ENCODE measurements at regions not wholly inside any gene's neighbourhood (a gene's known extent, or its start where the extent isn't known, plus 50 kb on each side); places are given as distances from the start of the nearest gene placed in this dataset.

DNA sequence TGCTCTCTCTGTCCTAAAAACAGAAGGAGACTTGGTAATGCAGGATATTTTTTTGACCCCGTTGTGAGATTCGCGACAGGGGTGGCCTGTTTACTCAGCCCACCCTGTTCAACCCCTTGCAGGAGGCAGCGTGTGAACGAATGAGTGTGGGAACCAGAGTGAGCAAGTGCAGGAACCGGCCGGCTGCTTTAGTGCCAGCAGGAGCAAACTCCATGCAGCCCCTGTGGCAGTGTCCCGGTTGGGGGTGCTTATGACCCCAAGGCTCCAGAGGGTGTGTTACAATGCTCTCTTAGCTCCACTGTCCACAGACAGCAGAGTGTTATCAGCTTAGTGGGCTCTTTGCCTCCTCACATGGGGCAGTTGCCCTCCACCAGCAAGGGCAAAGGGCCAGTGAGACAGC is 225.2 kb downstream of the ETNK1 start:
- no peak overlapping the region for H3K27ac ChIP-seq
- TF ChIP-seq, protein P1, sequence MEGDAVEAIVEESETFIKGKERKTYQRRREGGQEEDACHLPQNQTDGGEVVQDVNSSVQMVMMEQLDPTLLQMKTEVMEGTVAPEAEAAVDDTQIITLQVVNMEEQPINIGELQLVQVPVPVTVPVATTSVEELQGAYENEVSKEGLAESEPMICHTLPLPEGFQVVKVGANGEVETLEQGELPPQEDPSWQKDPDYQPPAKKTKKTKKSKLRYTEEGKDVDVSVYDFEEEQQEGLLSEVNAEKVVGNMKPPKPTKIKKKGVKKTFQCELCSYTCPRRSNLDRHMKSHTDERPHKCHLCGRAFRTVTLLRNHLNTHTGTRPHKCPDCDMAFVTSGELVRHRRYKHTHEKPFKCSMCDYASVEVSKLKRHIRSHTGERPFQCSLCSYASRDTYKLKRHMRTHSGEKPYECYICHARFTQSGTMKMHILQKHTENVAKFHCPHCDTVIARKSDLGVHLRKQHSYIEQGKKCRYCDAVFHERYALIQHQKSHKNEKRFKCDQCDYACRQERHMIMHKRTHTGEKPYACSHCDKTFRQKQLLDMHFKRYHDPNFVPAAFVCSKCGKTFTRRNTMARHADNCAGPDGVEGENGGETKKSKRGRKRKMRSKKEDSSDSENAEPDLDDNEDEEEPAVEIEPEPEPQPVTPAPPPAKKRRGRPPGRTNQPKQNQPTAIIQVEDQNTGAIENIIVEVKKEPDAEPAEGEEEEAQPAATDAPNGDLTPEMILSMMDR (conservative IDR thresholded peaks at IDR 0.05): no peak
- TF ChIP-seq ZFX (IDR thresholded peaks at IDR 0.05): no peak

DNA sequence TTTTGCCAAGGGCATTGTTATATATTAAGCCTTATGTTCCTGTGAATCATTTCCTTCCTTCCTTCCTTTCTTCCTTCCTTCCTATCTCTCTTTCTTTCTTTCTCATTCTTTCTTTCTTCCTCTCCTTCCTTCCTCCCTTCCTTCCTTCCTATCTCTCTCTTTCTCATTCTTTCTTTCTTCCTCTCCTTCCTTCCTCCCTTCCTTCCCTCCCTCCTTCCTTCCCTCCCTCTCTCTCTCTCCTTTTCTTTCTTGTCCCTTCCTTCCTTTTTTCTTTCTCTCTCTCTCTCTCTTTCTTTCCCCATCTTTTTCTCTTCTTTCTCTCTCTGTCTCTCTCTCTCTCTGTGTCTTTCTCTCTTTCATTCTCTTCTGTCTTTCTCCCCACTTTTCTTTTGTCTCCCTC is 226.6 kb downstream of the ETNK1 start:
- TF ChIP-seq ZFX (IDR thresholded peaks at IDR 0.05): no peak
- TF ChIP-seq, protein P1 (conservative IDR thresholded peaks at IDR 0.05): no peak
- H3K27ac ChIP-seq: no peak overlapping the region

GRCh38 chr12:22855456-22855855 is 230.5 kb downstream of the ETNK1 start:
- TF ChIP-seq, protein P1 (conservative IDR thresholded peaks at IDR 0.05): no peak
- TF ChIP-seq ZFX (IDR thresholded peaks at IDR 0.05): no peak
- H3K27ac ChIP-seq: no peak overlapping the region

DNA sequence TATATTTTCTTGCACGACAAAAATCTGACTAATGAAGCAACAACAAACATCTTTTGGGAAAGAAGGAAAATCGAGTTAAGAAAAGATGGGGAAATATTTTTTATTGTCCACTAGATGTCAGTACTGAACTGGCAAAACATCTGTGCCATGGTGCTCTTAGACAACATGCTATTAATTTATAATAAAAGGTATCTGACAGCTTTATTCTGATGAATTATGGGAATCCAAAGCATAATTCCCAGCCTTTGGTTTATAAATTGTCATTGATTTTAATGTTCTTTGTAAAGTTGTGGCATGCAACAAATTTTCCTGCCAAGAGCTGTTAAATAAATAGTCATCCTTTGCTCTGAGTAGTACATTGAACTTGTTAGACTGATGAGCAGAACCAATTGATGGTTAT is 231.2 kb downstream of the ETNK1 start:
- TF ChIP-seq ZFX (IDR thresholded peaks at IDR 0.05): no peak
- TF ChIP-seq, protein P1 (conservative IDR thresholded peaks at IDR 0.05): peak; percentile 77
- H3K27ac ChIP-seq: no peak overlapping the region

DNA sequence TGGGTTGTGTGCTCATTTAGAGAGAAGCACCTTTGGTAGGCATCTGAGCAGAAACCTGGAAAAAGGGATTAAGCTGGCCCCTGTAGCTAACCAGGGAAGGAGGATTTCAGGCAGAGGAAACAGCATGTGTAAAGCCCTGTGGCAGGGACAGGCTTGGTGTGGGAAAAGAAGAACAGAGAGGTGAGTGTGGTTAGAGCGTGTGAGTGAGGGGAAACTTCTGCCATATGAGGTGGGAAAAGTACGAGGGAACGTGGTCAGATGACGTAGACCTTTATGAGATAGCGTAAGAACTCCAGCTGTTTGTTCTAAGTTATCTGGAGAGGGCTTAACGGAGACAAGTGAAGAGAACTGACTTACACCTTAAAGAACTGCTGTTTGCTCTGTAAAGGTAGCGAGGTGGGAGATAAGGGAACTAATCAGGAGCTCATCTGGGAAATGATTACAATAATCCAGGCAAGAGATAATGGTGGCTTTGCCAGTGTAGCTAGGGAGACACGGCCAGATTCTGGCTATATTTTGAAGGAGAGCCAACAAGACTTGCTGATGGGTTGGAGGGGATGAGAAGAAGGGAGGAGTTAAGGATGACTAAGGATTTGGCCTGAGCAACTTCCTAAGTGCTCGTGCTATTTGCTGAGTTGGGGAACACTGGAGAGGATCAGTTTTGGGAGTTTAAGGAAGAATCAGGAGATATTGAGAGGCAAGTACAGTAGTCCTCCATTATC is 234.0 kb downstream of the ETNK1 start:
- no peak overlapping the region for H3K27ac ChIP-seq
- TF ChIP-seq, protein P1 (conservative IDR thresholded peaks at IDR 0.05): no peak
- no peak for TF ChIP-seq ZFX (IDR thresholded peaks at IDR 0.05)

- TF ChIP-seq, protein P1 (conservative IDR thresholded peaks at IDR 0.05): no peak
- no peak for TF ChIP-seq ZFX (IDR thresholded peaks at IDR 0.05)
- no peak overlapping the region for H3K27ac ChIP-seq
Observed at GRCh38 chr12:22860926-22861325, 236.0 kb downstream of the ETNK1 start.

GRCh38 chr12:22865822-22866221 is 240.9 kb downstream of the ETNK1 start:
- TF ChIP-seq, protein P1 (conservative IDR thresholded peaks at IDR 0.05): no peak
- no peak for TF ChIP-seq ZFX (IDR thresholded peaks at IDR 0.05)
- no peak overlapping the region for H3K27ac ChIP-seq

Data from C4-2B (cell line).